Thyroid gland (tissue), 4 donors: ENCODE measurements at regions not wholly inside any gene's neighbourhood (a gene's known extent, or its start where the extent isn't known, plus 50 kb on each side); places are given as distances from the start of the nearest gene placed in this dataset.

ENCODE experiments used
- DNase-seq, 2 donors: peaks; one replicate each; pipeline ENCODE4 v3.0.0-alpha.2; 2019
- H3K27ac ChIP-seq, 3 donors: fragments of 200-600 bp; sonication (generic); 1 replicate in 2 of 3; 2 replicates in 1 of 3; pipeline ENCODE4 v1.5.1; 2016 to 2019; ENCODE audit warnings: mild to moderate bottlenecking in 1 of 3, moderate library complexity in 1 of 3
- H3K27me3 ChIP-seq: fragments of 200-600 bp; sonication (generic); one replicate; pipeline ENCODE4 v1.5.1; 2019
- H3K36me3 ChIP-seq, 2 donors: fragments of 200-600 bp; sonication (generic); one replicate each; pipeline ENCODE4 v1.5.1; 2016 to 2019
- H3K4me1 ChIP-seq, 2 donors: fragments of 200-600 bp; sonication (generic); one replicate each; pipeline ENCODE4 v1.5.1; 2017 to 2019
- H3K4me3 ChIP-seq, 3 donors: fragments of 200-600 bp; sonication (generic); replicated peaks in 1 of 3; 1 replicate in 2 of 3; 2 replicates in 1 of 3; pipeline ENCODE4 v1.5.1; 2016; ENCODE audit warnings: mild to moderate bottlenecking in 1 of 3
- H3K9me3 ChIP-seq: fragments of 200-600 bp; sonication (generic); one replicate; pipeline ENCODE4 v1.5.1; 2017
- CTCF ChIP-seq, 6 experiments: fragments of 200-600 bp in 3 of 6; fragments of 450-650 bp in 3 of 6; sonication (generic) in 3 of 6; IDR thresholded peaks; one replicate each; pipeline ENCODE4 v1.5.1; 2016 to 2019; ENCODE audit warnings: antibody characterized with exemption in 6 of 6, mild to moderate bottlenecking in 2 of 6, inconsistent platforms in 1 of 6, moderate library complexity in 1 of 6
- POLR2A ChIP-seq, 2 donors: fragments of 450-650 bp; IDR thresholded peaks; one replicate each; pipeline ENCODE4 v1.6.1; 2017; ENCODE audit warnings: antibody characterized with exemption in 2 of 2, mild to moderate bottlenecking in 2 of 2, moderate library complexity in 1 of 2
- WGBS, 2 donors: methylation state at CpG; one replicate each; pipeline ENCODE4 v1.1.5; 2017; 5-methylcytosine and 5-hydroxymethylcytosine counted together
- intact Hi-C: fragments of 100-400 bp; cut with DNase I; formaldehyde crosslinking; loops from one replicate; pipeline ENCODE4 v1.15.1; 2023

DNA sequence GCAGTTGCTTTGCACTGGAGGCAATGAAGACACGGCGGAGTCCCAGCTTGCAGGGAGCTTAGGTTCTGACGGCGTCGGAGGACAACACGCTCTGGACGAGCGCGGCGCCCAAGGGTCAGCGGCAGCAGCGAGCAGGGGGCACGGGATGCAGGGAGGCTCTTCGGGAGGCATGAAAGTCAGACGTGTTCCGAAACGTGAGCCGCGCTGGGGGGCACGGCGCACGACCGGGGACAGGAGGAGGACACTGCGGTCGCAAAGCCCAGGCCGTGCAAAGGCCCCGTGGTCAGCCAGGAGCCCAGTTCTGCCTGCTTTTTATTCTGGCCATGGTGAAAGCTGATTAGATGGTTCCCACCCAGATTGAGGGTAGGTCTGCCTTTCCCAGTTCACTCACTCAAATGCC lies 294.6 kb downstream of the SNAPC1 start:
- TF ChIP-seq POLR2A (IDR thresholded peaks at IDR 0.05) = no peak
- TF ChIP-seq CTCF (IDR thresholded peaks at IDR 0.05) = no peak
- no peaks in the 10 kb centered on the region for H3K36me3 ChIP-seq
- no peaks in the 10 kb centered on the region for H3K4me1 ChIP-seq
- no peak overlapping the region for H3K27ac ChIP-seq
- no peak overlapping the region for H3K4me3 ChIP-seq
- no peak for DNase-seq
- intact Hi-C loops = no loop called here
- H3K9me3 ChIP-seq = no peaks in the 10 kb centered on the region
- WGBS, 2 donors = 97 to 98% methylated on average over 27 of the region's 27 CpGs
- H3K27me3 ChIP-seq = no peaks in the 10 kb centered on the region

DNA sequence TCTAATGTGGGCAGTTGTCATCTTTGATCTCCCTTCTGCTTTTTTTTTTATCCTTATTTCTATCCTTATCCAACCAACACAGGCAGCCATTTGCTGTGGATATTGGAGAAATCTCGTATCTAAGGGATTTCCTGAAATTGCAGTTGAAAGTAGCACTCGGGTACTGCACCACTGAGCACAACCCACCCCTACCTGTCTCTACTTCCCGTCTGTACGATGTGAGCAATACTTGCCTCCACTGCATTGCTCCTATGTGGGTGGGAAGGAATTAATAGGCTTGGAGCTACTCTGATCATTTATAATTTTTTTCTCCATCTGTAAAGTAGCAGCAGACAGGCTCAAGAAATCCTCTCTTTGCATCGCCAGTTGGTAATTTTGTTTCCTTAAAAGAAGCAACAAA lies 300.4 kb downstream of the SNAPC1 start:
- no peak overlapping the region for H3K4me3 ChIP-seq
- 44 to 45% methylated on average over 5 of the region's 5 CpGs for WGBS, 2 donors
- H3K27me3 ChIP-seq = no peaks in the 10 kb centered on the region
- DNase-seq = no peak
- intact Hi-C loops = no loop called here
- H3K4me1 ChIP-seq = peaks cover 0 to 6% of the 10 kb centered on the region in 2 donors
- H3K36me3 ChIP-seq = no peaks in the 10 kb centered on the region
- H3K27ac ChIP-seq = no peak overlapping the region
- H3K9me3 ChIP-seq = no peaks in the 10 kb centered on the region
- no peak for TF ChIP-seq POLR2A (IDR thresholded peaks at IDR 0.05)
- no peak for TF ChIP-seq CTCF (IDR thresholded peaks at IDR 0.05)

- no peak for TF ChIP-seq CTCF (IDR thresholded peaks at IDR 0.05)
- TF ChIP-seq POLR2A (IDR thresholded peaks at IDR 0.05) = no peak
- Histone ChIP-seq H3K36me3 (no peaks in the 10 kb centered on the region), H3K27ac (no peak overlapping the region), H3K4me1 (peaks cover 0 to 6% of the 10 kb centered on the region in 2 donors), H3K9me3 (no peaks in the 10 kb centered on the region), H3K4me3 (no peak overlapping the region), H3K27me3 (no peaks in the 10 kb centered on the region)
- 72 to 74% methylated on average over 3 of the region's 3 CpGs for WGBS, 2 donors
- no peak for DNase-seq
- intact Hi-C loops = no loop called here
Measured at GRCh38 chr14:62064751-62065323, 302.6 kb downstream of the SNAPC1 start.

GRCh38 chr14:62066304-62066703 lies 304.1 kb downstream of the SNAPC1 start:
- 22 to 32% methylated on average over 2 of the region's 2 CpGs for WGBS, 2 donors
- no peaks in the 10 kb centered on the region for H3K27me3 ChIP-seq
- no peaks in the 10 kb centered on the region for H3K9me3 ChIP-seq
- intact Hi-C loops = no loop called here
- no peak for DNase-seq
- no peaks in the 10 kb centered on the region for H3K36me3 ChIP-seq
- TF ChIP-seq POLR2A (IDR thresholded peaks at IDR 0.05) = no peak
- TF ChIP-seq CTCF (IDR thresholded peaks at IDR 0.05) = no peak
- peaks cover 0 to 6% of the 10 kb centered on the region in 2 donors for H3K4me1 ChIP-seq
- no peak overlapping the region for H3K27ac ChIP-seq
- H3K4me3 ChIP-seq = no peak overlapping the region

- TF ChIP-seq POLR2A (IDR thresholded peaks at IDR 0.05) (no peak), CTCF (IDR thresholded peaks at IDR 0.05) (no peak)
- no peak overlapping the region for H3K27ac ChIP-seq
- H3K27me3 ChIP-seq = no peaks in the 10 kb centered on the region
- intact Hi-C loops = no loop called here
- no peaks in the 10 kb centered on the region for H3K9me3 ChIP-seq
- no peak for DNase-seq
- H3K36me3 ChIP-seq = no peaks in the 10 kb centered on the region
- WGBS, 2 donors = 81% methylated on average over 2 of the region's 2 CpGs
- no peak overlapping the region for H3K4me3 ChIP-seq
- peaks cover 0 to 6% of the 10 kb centered on the region in 2 donors for H3K4me1 ChIP-seq
Measured at GRCh38 chr14:62071039-62071438, 308.8 kb downstream of the SNAPC1 start.
